ENCODE measurements at regions not wholly inside any gene's neighbourhood (a gene's known extent, or its start where the extent isn't known, plus 50 kb on each side); places are given as distances from the start of the nearest gene placed in this dataset.

DNA sequence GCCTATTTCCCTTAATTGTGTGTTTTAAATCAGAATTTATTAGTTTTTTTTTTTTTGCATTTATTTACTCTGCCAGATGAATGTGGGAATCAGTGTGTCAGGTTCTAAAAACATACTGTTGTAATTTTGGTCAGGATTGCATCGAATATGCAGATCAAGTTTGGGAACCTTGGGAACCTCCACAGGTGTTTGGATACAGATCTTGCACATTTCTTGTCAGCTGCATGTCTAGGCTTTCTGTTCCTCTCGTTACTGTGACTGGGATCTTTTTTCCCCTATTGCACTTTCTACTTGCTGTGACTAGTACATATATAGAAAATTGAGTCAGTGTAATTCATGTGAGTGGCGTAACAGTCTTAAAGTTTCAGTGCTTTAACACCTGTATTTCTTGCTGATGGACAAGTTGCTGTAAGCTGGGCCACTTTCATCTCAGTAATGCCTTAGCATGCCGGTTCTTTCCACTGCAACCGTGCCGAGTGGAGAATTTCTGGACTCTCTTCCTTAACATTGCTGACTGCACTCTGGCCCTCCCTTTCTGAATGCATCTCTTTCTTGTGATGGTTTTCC is 112.5 kb downstream of the TENT4A start:
- no peak overlapping the region for H3K4me3 ChIP-seq (replicated peaks in 1 of 3; ENCODE audit: low read depth in 2 of 3, low read length in 3 of 3)
- no peak for DNase-seq
- H3K79me2 ChIP-seq (ENCODE audit: insufficient read depth, low read length) = no peaks in the 10 kb centered on the region
- H3K27ac ChIP-seq (ENCODE audit: low read depth in 1 of 2, low read length in 2 of 2) = no peak overlapping the region
- no peaks in the 10 kb centered on the region for H3K36me3 ChIP-seq (replicated peaks in 1 of 2; ENCODE audit: control insufficient read depth in 1 of 2, insufficient read depth in 2 of 2, low read length in 2 of 2)
- H3K4me2 ChIP-seq (replicated peaks; ENCODE audit: extremely low read depth, low read length, poor library complexity, severe bottlenecking) = no peak overlapping the region
- no peaks in the 10 kb centered on the region for H3K36me3 Mint-ChIP-seq
- H2AFZ ChIP-seq (ENCODE audit: insufficient read depth, low read depth, low read length, poor library complexity, severe bottlenecking) = no peak overlapping the region
- intact Hi-C loops (cut with micrococcal nuclease) = no loop called here
- TF ChIP-seq, protein P1, sequence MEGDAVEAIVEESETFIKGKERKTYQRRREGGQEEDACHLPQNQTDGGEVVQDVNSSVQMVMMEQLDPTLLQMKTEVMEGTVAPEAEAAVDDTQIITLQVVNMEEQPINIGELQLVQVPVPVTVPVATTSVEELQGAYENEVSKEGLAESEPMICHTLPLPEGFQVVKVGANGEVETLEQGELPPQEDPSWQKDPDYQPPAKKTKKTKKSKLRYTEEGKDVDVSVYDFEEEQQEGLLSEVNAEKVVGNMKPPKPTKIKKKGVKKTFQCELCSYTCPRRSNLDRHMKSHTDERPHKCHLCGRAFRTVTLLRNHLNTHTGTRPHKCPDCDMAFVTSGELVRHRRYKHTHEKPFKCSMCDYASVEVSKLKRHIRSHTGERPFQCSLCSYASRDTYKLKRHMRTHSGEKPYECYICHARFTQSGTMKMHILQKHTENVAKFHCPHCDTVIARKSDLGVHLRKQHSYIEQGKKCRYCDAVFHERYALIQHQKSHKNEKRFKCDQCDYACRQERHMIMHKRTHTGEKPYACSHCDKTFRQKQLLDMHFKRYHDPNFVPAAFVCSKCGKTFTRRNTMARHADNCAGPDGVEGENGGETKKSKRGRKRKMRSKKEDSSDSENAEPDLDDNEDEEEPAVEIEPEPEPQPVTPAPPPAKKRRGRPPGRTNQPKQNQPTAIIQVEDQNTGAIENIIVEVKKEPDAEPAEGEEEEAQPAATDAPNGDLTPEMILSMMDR (IDR thresholded peaks at IDR 0.05) = no peak
- H3K4me1 ChIP-seq (ENCODE audit: control insufficient read depth in 1 of 2, insufficient read depth in 2 of 2, low read length in 2 of 2) = no peaks in the 10 kb centered on the region
- no peak overlapping the region for H3K27ac Mint-ChIP-seq
- peaks cover 13% of the 10 kb centered on the region for H3K4me1 Mint-ChIP-seq
- H3K27me3 ChIP-seq (ENCODE audit: control insufficient read depth in 2 of 2, insufficient read depth in 2 of 2, low read length in 2 of 2) = no peaks in the 10 kb centered on the region
- H4K20me1 ChIP-seq (ENCODE audit: insufficient read depth, low read length) = no peaks in the 10 kb centered on the region
- H3K9ac ChIP-seq (ENCODE audit: insufficient read depth, low read length, poor library complexity, severe bottlenecking) = no peak overlapping the region
- H3K9me3 Mint-ChIP-seq = peaks cover 12 to 20% (median 14%) of the 10 kb centered on the region in 7 donors
- peaks cover 0 to 17% of the 10 kb centered on the region in 2 donors for H3K9me3 ChIP-seq (replicated peaks in 1 of 2; ENCODE audit: control insufficient read depth in 1 of 2, insufficient read depth in 1 of 2, low read length in 2 of 2)
- no peak overlapping the region for H3K4me3 Mint-ChIP-seq
- H3K27me3 Mint-ChIP-seq (ENCODE audit: low read depth in 3 of 3) = peaks cover 4 to 7% (median 5%) of the 10 kb centered on the region in 3 donors
- 91% methylated on average over 4 of the region's 6 CpGs for WGBS (ENCODE audit: insufficient coverage)

GRCh38 chr5:6826756-6827155 is 113.5 kb downstream of the TENT4A start:
- Histone ChIP-seq H3K27ac (ENCODE audit: low read depth in 1 of 2, low read length in 2 of 2) (no peak overlapping the region), H3K36me3 (replicated peaks in 1 of 2; ENCODE audit: control insufficient read depth in 1 of 2, insufficient read depth in 2 of 2, low read length in 2 of 2) (no peaks in the 10 kb centered on the region), H3K4me1 (ENCODE audit: control insufficient read depth in 1 of 2, insufficient read depth in 2 of 2, low read length in 2 of 2) (no peaks in the 10 kb centered on the region), H3K9me3 (replicated peaks in 1 of 2; ENCODE audit: control insufficient read depth in 1 of 2, insufficient read depth in 1 of 2, low read length in 2 of 2) (peaks cover 0 to 15% of the 10 kb centered on the region in 2 donors), H3K4me3 (replicated peaks in 1 of 3; ENCODE audit: low read depth in 2 of 3, low read length in 3 of 3) (no peak overlapping the region), H3K27me3 (ENCODE audit: control insufficient read depth in 2 of 2, insufficient read depth in 2 of 2, low read length in 2 of 2) (no peaks in the 10 kb centered on the region), H3K4me2 (replicated peaks; ENCODE audit: extremely low read depth, low read length, poor library complexity, severe bottlenecking) (no peak overlapping the region), H3K79me2 (ENCODE audit: insufficient read depth, low read length) (no peaks in the 10 kb centered on the region), H3K9ac (ENCODE audit: insufficient read depth, low read length, poor library complexity, severe bottlenecking) (no peak overlapping the region), H2AFZ (ENCODE audit: insufficient read depth, low read depth, low read length, poor library complexity, severe bottlenecking) (no peak overlapping the region), H4K20me1 (ENCODE audit: insufficient read depth, low read length) (no peaks in the 10 kb centered on the region)
- no peaks in the 10 kb centered on the region for H3K36me3 Mint-ChIP-seq
- no peak overlapping the region for H3K27ac Mint-ChIP-seq
- peaks cover 5 to 18% (median 12%) of the 10 kb centered on the region in 7 donors for H3K9me3 Mint-ChIP-seq
- intact Hi-C loops (cut with micrococcal nuclease) = no loop called here
- TF ChIP-seq, protein P1 (IDR thresholded peaks at IDR 0.05) = no peak
- H3K4me3 Mint-ChIP-seq = no peak overlapping the region
- H3K27me3 Mint-ChIP-seq (ENCODE audit: low read depth in 3 of 3) = peaks cover 4 to 7% (median 6%) of the 10 kb centered on the region in 3 donors
- DNase-seq = no peak
- peaks cover 13% of the 10 kb centered on the region for H3K4me1 Mint-ChIP-seq
- 96% methylated on average over 6 of the region's 6 CpGs for WGBS (ENCODE audit: insufficient coverage)
